ENCODE measurements at regions not wholly inside any gene's neighbourhood (a gene's known extent, or its start where the extent isn't known, plus 50 kb on each side); places are given as distances from the start of the nearest gene placed in this dataset.

GRCh38 chr6:88539295-88539764 is 373.2 kb upstream of the CNR1 start:
- DNase-seq (ENCODE audit: low read depth, low spot score) = no peak
- H3K4me3 ChIP-seq (ENCODE audit: low read depth, low read length) = no peak overlapping the region
- ChIA-PET POLR2A (no interaction called here), CTCF (no interaction called here)
- TF ChIP-seq CTCF (IDR thresholded peaks at IDR 0.05; ENCODE audit: insufficient read depth, low read length, missing control alignments) = no peak

GRCh38 chr6:88538840-88539239 is 372.7 kb upstream of the CNR1 start:
- ChIA-PET POLR2A (no interaction called here), CTCF (no interaction called here)
- no peak overlapping the region for H3K4me3 ChIP-seq (ENCODE audit: low read depth, low read length)
- TF ChIP-seq CTCF (IDR thresholded peaks at IDR 0.05; ENCODE audit: insufficient read depth, low read length, missing control alignments) = no peak
- no peak for DNase-seq (ENCODE audit: low read depth, low spot score)

- no peak overlapping the region for H3K4me3 ChIP-seq (ENCODE audit: low read depth, low read length)
- TF ChIP-seq CTCF (IDR thresholded peaks at IDR 0.05; ENCODE audit: insufficient read depth, low read length, missing control alignments) = no peak
- ChIA-PET POLR2A (no interaction called here), CTCF (no interaction called here)
- no peak for DNase-seq (ENCODE audit: low read depth, low spot score)
These were observed 372.1 kb upstream of the CNR1 start for GRCh38 chr6:88538130-88538706.

- no peak for TF ChIP-seq CTCF (IDR thresholded peaks at IDR 0.05; ENCODE audit: insufficient read depth, low read length, missing control alignments)
- POLR2A ChIA-PET = no interaction called here
- DNase-seq (ENCODE audit: low read depth, low spot score) = no peak
- CTCF ChIA-PET = no interaction called here
- H3K4me3 ChIP-seq (ENCODE audit: low read depth, low read length) = no peak overlapping the region
These were observed 370.0 kb upstream of the CNR1 start for GRCh38 chr6:88536071-88536625.

GRCh38 chr6:88535306-88535705 is 369.2 kb upstream of the CNR1 start:
- DNase-seq (ENCODE audit: low read depth, low spot score) = no peak
- CTCF ChIA-PET = interaction anchor here (0.8 kb wide), 1 partner anchor 336 kb away, joined by 3 read pairs; no protein-coding TSS in a partner anchor
- H3K4me3 ChIP-seq (ENCODE audit: low read depth, low read length) = no peak overlapping the region

More at GRCh38 chr6:88535306-88535705, 369.2 kb upstream of the CNR1 start:
- POLR2A ChIA-PET = no interaction called here
- no peak for TF ChIP-seq CTCF (IDR thresholded peaks at IDR 0.05; ENCODE audit: insufficient read depth, low read length, missing control alignments)

Measured in AG04449 (cell line).